Middle frontal gyrus (tissue), 1 donor: ENCODE measurements at regions not wholly inside any gene's neighbourhood (a gene's known extent, or its start where the extent isn't known, plus 50 kb on each side); places are given as distances from the start of the nearest gene placed in this dataset.

Experiments used
- DNase-seq: peaks from one replicate; pipeline ENCODE4 v3.0.0-alpha.2; 2015; ENCODE audit warnings: low spot score; ENCODE audit errors: extremely low spot score

- no peak for DNase-seq
Measured at GRCh38 chr15:31867536-31868442, 162.5 kb upstream of the CHRNA7 start.

- DNase-seq = no peak
Measured at GRCh38 chr15:31869686-31870307, 160.5 kb upstream of the CHRNA7 start.

GRCh38 chr15:31870328-31871165 is 159.8 kb upstream of the CHRNA7 start, which contains the start of gene OTUD7A:
Gene OTUD7A (minus strand): TSS chr15:31870673.
- peak; percentile 88 for DNase-seq

GRCh38 chr15:31871166-31871886 is 159.0 kb upstream of the CHRNA7 start:
- no peak for DNase-seq

DNA sequence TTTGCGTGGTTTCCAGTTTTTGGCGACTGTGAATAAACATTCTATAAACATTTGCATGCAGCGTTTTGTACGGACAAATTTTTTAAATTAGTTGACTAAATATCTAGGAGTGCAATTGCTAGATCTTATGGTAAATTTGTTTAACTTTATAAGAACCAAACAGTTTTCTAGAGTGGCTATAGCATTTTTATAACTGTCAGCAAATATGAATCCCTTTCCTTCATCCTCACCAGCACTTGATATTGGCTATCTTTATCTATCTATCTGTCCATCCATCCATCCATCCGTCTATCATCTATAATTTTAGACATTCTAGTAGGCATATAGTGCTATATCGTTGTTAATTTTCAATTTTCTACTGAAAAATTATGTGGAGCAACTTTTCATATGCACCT is 158.4 kb upstream of the CHRNA7 start:
- no peak for DNase-seq

- no peak for DNase-seq
Measured at GRCh38 chr15:31887246-31887645, 143.1 kb upstream of the CHRNA7 start.

DNA sequence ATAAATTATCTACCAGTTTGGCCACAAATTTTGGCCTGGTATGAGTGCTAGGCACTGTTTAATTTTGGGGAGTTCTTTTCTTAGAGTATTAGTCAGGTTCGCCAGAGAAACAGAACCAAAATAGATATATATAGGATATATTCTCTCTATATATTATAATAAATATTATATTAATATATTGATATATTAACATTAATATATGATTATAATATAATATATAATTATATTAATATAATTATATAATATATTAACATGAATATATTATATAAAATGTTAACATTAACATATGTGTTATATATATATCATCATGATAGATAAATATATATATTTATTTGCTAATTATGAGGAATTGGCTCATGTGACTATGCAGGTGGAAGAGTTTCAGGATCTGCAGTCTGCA is 137.8 kb upstream of the CHRNA7 start:
- no peak for DNase-seq

DNA sequence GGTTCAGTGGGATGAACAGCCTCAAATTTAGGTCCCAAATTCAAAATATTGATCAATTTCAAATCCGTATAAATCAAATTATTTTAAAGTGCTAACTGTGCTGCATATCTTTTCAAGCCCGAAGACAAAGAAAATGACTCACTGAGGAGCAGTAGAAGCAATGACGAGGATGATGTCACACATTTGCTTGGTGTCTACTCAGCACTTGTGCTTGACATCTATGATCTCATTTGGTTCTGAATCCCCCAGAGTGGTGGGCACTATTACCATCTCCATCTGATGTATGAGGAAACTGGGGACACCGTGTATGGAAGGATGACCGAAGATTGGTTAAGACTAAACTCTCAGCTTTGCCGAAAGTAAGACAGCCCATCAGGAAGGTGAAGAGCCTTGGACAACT is 136.5 kb upstream of the CHRNA7 start:
- no peak for DNase-seq

GRCh38 chr15:31897746-31898145 is 132.6 kb upstream of the CHRNA7 start:
- no peak for DNase-seq

- no peak for DNase-seq
Measured at GRCh38 chr15:31901501-31901900, 128.8 kb upstream of the CHRNA7 start.

DNA sequence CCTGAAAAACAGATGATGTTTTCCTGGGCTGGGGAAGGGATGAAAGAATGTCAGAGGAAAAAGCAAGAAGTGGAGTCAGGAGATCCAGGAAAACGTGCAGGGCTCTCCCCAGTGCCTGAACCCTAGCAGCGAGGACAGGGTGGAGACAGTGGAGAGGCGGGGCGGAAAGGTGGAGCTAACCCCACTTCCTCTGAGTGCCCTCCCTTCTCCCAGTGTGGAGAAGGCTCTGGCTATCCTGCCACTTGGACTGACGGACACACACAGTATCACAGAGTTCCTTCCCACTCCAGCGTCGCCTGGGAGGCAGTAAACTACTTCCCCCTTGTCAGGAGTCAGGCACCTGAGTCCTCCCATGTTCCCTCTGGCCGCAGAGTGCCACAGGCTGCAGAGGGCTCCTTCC is 125.3 kb upstream of the CHRNA7 start:
- no peak for DNase-seq

GRCh38 chr15:31925541-31925940 is 104.8 kb upstream of the CHRNA7 start:
- DNase-seq = no peak

DNA sequence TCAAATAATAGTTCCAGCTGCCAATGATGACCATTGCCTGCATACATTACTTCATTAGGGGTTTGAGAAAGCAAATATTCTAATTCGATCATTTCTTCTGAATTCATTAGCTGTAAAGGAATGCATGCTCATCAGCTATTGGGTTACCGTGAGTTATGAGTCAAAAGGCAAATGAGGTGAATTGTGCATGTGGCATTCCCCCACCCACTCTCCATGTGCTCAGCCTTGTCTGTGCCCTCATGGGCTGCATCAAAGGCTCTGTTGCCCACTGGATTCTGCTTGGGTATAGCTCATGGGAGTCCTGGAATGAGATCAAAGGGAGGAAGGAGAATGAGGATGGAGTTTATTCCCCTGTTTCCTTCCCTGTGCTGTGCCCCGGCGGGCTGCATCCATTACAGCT is 99.3 kb upstream of the CHRNA7 start:
- DNase-seq = no peak

GRCh38 chr15:31932576-31932975 is 97.7 kb upstream of the CHRNA7 start:
- no peak for DNase-seq

- DNase-seq = no peak
Measured at GRCh38 chr15:31934821-31935220, 95.5 kb upstream of the CHRNA7 start.

DNA sequence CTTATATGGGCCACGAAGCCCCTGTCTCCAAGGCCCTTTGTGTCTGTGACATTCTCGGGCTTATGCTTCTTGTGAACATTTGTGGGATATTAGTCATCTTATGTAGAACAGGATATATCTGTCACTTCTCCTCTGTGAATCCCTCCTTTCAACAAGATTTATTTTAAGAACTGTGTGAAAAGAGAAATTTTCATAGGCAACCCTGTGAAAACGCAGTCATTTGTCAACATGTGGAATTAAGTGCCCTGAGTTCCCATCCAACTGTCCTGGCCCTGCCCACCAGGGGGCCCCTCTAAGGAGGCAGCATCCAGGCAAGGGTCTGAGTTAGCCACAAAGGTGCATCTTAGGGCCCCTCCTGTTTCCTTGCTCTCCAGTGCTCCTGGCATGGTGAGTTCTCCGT is 76.8 kb upstream of the CHRNA7 start:
- DNase-seq = peak; percentile 22

GRCh38 chr15:31954374-31955172 is 75.7 kb upstream of the CHRNA7 start:
- peak; percentile 32 for DNase-seq

- DNase-seq = no peak
Measured at GRCh38 chr15:31955734-31956133, 74.6 kb upstream of the CHRNA7 start.

- no peak for DNase-seq
Measured at GRCh38 chr15:31957581-31957980, 72.7 kb upstream of the CHRNA7 start.

GRCh38 chr15:31964586-31965307 is 65.6 kb upstream of the CHRNA7 start:
- DNase-seq = no peak
